SU-DHL-6 (cell line): ENCODE measurements at regions not wholly inside any gene's neighbourhood (a gene's known extent, or its start where the extent isn't known, plus 50 kb on each side); places are given as distances from the start of the nearest gene placed in this dataset.

Experiments
- CTCF ChIP-seq: fragments of 200-600 bp; sonication (generic); IDR thresholded peaks from one replicate; pipeline ENCODE4 v1.5.1; 2017; ENCODE audit warnings: antibody characterized with exemption, mild to moderate bottlenecking, low read length, moderate library complexity; ENCODE audit not compliant: insufficient read depth, poor library complexity, severe bottlenecking
- EZH2phosphoT487 ChIP-seq: fragments of 200-600 bp; sonication (generic), shearing (Covaris generic); conservative IDR thresholded peaks from 2 replicates; pipeline ENCODE4 v1.6.1; 2018; ENCODE audit warnings: mild to moderate bottlenecking, antibody characterized with exemption, low read length, moderate library complexity, mixed read lengths

- no peak for TF ChIP-seq CTCF
- no peak for TF ChIP-seq EZH2phosphoT487
These were observed 252.4 kb upstream of the DAPK1 start for GRCh38 chr9:87245271-87245670.
